GM10248 (cell line): ENCODE measurements at regions not wholly inside any gene's neighbourhood (a gene's known extent, or its start where the extent isn't known, plus 50 kb on each side); places are given as distances from the start of the nearest gene placed in this dataset.

Experiments used
- CTCF ChIA-PET: fragments of 300-600 bp; sonication (Branson Sonifier 250); formaldehyde crosslinking; extraction: SDS; loops from one replicate; lab custom pipeline; 2021; ENCODE audit warnings: antibody characterized with exemption; lab: Yijun Ruan, JAX
- POLR2A ChIA-PET: fragments of 350-650 bp; sonication (Branson Sonifier 250); formaldehyde crosslinking; extraction: SDS; loops from one replicate; lab custom pipeline; 2020; ENCODE audit warnings: antibody characterized with exemption; lab: Yijun Ruan, JAX
- DNase-seq: peaks from one replicate; pipeline ENCODE4 v3.0.0; 2012; ENCODE audit errors: extremely low spot score
- CTCF ChIP-seq: IDR thresholded peaks from 2 replicates; pipeline ENCODE4 v1.5.1; 2012; ENCODE audit warnings: mild to moderate bottlenecking, low read depth; ENCODE audit errors: extremely low read depth, missing control alignments, control extremely low read depth

- POLR2A ChIA-PET, result no interaction called here
Measured at GRCh38 chr22:47547881-47548650, 785.6 kb downstream of the TBC1D22A start.

DNA sequence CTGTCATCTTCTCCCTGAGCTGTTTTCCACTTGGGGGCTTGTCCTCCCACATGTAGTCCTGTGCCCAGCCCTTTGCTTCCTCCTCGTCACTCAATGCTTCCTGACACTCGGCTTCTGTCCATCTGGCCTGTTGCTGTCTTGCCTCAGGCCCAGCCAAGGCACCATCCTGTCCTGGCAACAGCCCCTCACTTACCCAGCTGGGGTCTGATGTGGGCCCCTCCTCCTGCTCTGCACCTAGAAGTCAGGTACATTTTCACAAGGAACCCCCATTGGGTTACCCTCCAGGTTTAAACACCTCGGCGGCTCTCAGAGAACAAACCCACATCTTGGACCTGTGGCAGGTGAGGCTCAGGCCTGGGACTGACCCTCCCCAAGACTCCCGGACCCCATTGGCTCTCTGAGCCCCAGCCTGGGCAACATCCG, 784.8 kb downstream of the TBC1D22A start:
- POLR2A ChIA-PET, result no interaction called here
- no peak for TF ChIP-seq CTCF
- CTCF ChIA-PET, result no interaction called here
- DNase-seq, result no peak

More at GRCh38 chr22:47547881-47548650, 785.6 kb downstream of the TBC1D22A start:
- DNase-seq, result no peak
- CTCF ChIA-PET, result interaction anchor here (0.6 to 1.7 kb wide), 2 partner anchors 9 to 985 kb away, joined by 3 to 6 read pairs; no protein-coding TSS in a partner anchor
- no peak for TF ChIP-seq CTCF

DNA sequence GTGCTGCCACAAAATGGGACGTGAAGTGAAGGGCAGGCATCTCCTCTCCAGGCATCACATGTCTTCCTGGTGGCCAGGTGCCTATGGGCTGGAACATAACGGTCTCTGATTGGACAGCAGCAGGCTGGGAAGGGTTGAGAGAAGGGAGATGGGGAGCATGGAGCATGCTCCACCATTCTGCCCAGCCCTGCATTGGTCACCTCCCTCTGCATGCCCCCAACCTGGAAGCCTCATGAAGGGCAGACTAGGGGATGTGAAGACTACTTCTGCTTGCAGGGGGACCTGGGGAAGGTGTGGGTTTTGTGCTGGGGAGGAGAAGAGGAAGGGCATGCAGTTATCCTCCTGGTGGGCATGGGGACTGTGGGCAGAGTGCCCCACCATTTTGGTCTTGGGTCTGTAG, 782.2 kb downstream of the TBC1D22A start:
- no peak for DNase-seq
- POLR2A ChIA-PET, result no interaction called here
- TF ChIP-seq CTCF, result no peak
- CTCF ChIA-PET, result no interaction called here

GRCh38 chr22:47543447-47543846, 781.0 kb downstream of the TBC1D22A start:
- POLR2A ChIA-PET, result no interaction called here
- TF ChIP-seq CTCF, result no peak
- no peak for DNase-seq
- CTCF ChIA-PET, result no interaction called here

- POLR2A ChIA-PET, result no interaction called here
- no peak for DNase-seq
- TF ChIP-seq CTCF, result no peak
- CTCF ChIA-PET, result interaction anchor here (2.1 kb wide), 1 partner anchor 9 kb away, joined by 6 read pairs; no protein-coding TSS in a partner anchor
Measured at GRCh38 chr22:47540011-47540410, 777.6 kb downstream of the TBC1D22A start.

DNA sequence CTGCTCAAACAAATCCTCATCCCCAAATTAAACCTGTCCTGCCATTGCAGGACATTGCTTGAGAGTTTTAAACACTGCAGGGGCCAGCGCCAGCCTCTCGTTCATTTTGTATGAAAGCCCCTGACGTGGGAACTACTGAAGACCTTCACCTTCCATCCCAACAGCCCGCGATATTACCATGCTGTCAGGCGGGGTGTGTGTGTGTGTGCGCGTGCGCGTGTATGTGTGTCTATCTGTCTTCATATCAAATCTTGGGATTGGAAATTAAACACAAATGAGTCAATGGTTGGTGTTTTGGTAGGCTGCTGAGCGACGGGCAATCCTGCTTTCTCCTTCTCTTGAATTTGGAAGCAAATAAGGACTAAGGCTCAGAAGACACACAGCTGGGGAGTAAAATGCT, 776.9 kb downstream of the TBC1D22A start:
- no peak for TF ChIP-seq CTCF
- DNase-seq, result no peak
- ChIA-PET CTCF (interaction anchor here (1.2 to 2.1 kb wide), 2 partner anchors 9 to 10 kb away, joined by 3 to 6 read pairs; no protein-coding TSS in a partner anchor), POLR2A (no interaction called here)
